ENCODE measurements at regions not wholly inside any gene's neighbourhood (a gene's known extent, or its start where the extent isn't known, plus 50 kb on each side); places are given as distances from the start of the nearest gene placed in this dataset.

DNA sequence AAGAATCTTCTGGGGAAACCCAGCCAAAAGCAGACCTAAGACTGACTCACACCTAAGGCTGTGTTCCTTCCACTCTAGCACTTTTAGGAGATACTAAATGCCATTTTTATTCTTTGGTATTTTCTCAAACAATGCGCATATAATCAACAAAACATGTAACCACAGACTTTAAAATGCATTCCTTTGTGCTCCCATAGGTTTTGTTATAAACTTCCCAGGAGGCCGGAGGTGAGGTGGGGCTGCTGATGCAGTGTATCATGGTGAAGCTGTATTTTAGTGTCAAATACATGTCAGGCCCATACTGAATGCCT lies 155.2 kb downstream of the BTBD3 start:
- Histone ChIP-seq H3K9me3 (ENCODE audit: control insufficient read depth, low read depth, low read length) (no peaks in the 10 kb centered on the region), H3K4me2 (ENCODE audit: control insufficient read depth, extremely low read depth, insufficient read depth, low read depth, low read length) (no peak overlapping the region), H3K36me3 (ENCODE audit: control insufficient read depth in 2 of 2, extremely low read depth in 1 of 2, insufficient read depth in 2 of 2, low read length in 2 of 2) (no peaks in the 10 kb centered on the region), H3K4me1 (ENCODE audit: control insufficient read depth, extremely low read depth, insufficient read depth, low read length) (no peaks in the 10 kb centered on the region), H4K20me1 (ENCODE audit: control insufficient read depth, extremely low read depth, insufficient read depth, low read length) (no peaks in the 10 kb centered on the region), H2AFZ (ENCODE audit: control insufficient read depth, low read length) (no peak overlapping the region), H3K4me3 (ENCODE audit: control insufficient read depth in 2 of 3, extremely low read depth in 1 of 3, insufficient read depth in 2 of 3, low read depth in 1 of 3, low read length in 3 of 3) (no peak overlapping the region), H3K79me2 (ENCODE audit: control insufficient read depth, insufficient read depth, low read length) (no peaks in the 10 kb centered on the region), H3K9me1 (ENCODE audit: control insufficient read depth, extremely low read depth, insufficient read depth, low read length) (no peaks in the 10 kb centered on the region), H3K27me3 (ENCODE audit: control insufficient read depth, extremely low read depth, insufficient read depth, low read length) (no peaks in the 10 kb centered on the region), H3K27ac (ENCODE audit: control insufficient read depth, insufficient read depth, low read length) (no peak overlapping the region), H3K9ac (ENCODE audit: control insufficient read depth, extremely low read depth, insufficient read depth, low read length) (no peak overlapping the region)
- dilution Hi-C loops (cut with MboI; ENCODE audit: extremely low pct_ligation_motif_present, low sequenced_read_pairs), result no loop called here
- FAIRE-seq, result no peak
- no peak for TF ChIP-seq EZH2 (IDR thresholded peaks at IDR 0.05; ENCODE audit: low read length)
- TF ChIP-seq, protein P1, sequence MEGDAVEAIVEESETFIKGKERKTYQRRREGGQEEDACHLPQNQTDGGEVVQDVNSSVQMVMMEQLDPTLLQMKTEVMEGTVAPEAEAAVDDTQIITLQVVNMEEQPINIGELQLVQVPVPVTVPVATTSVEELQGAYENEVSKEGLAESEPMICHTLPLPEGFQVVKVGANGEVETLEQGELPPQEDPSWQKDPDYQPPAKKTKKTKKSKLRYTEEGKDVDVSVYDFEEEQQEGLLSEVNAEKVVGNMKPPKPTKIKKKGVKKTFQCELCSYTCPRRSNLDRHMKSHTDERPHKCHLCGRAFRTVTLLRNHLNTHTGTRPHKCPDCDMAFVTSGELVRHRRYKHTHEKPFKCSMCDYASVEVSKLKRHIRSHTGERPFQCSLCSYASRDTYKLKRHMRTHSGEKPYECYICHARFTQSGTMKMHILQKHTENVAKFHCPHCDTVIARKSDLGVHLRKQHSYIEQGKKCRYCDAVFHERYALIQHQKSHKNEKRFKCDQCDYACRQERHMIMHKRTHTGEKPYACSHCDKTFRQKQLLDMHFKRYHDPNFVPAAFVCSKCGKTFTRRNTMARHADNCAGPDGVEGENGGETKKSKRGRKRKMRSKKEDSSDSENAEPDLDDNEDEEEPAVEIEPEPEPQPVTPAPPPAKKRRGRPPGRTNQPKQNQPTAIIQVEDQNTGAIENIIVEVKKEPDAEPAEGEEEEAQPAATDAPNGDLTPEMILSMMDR (optimal IDR thresholded peaks at IDR 0.05 in 1 of 3, IDR thresholded peaks at IDR 0.05 in 1 of 3, conservative IDR thresholded peaks at IDR 0.05 in 1 of 3; ENCODE audit: extremely low read depth in 1 of 3, insufficient read depth in 2 of 3, low read length in 3 of 3), result no peak
- no peak for DNase-seq (ENCODE audit: low read depth, low spot score)

DNA sequence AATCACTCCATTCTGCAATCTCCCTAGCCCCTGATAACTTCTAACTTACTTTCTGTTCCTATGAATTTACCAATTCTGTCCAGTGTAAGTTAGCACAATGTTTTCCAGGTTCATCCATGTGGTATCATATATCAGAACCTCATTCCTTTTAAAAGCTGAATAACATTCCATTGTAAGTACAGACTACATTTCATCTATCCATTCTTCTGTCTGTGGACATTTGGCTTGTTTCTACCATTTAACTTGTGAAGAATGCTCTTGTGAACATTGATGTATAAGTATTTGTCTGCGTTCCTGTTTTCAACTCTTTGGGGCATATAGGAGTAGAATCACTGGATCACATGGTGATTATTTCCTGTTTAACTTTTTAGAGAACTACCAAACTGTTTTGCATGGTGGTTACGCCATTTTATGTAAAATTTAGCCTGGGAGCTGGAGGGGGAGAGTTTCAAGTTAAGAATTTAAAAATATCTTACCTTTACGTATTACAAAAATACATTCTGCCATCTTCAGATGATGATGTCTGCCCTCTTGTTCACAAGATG lies 156.5 kb downstream of the BTBD3 start:
- Histone ChIP-seq H2AFZ (ENCODE audit: control insufficient read depth, low read length) (no peak overlapping the region), H3K9me1 (ENCODE audit: control insufficient read depth, extremely low read depth, insufficient read depth, low read length) (no peaks in the 10 kb centered on the region), H3K9me3 (ENCODE audit: control insufficient read depth, low read depth, low read length) (no peaks in the 10 kb centered on the region), H3K36me3 (ENCODE audit: control insufficient read depth in 2 of 2, extremely low read depth in 1 of 2, insufficient read depth in 2 of 2, low read length in 2 of 2) (no peaks in the 10 kb centered on the region), H3K4me1 (ENCODE audit: control insufficient read depth, extremely low read depth, insufficient read depth, low read length) (no peaks in the 10 kb centered on the region), H3K9ac (ENCODE audit: control insufficient read depth, extremely low read depth, insufficient read depth, low read length) (no peak overlapping the region), H3K27me3 (ENCODE audit: control insufficient read depth, extremely low read depth, insufficient read depth, low read length) (no peaks in the 10 kb centered on the region), H4K20me1 (ENCODE audit: control insufficient read depth, extremely low read depth, insufficient read depth, low read length) (no peaks in the 10 kb centered on the region), H3K4me2 (ENCODE audit: control insufficient read depth, extremely low read depth, insufficient read depth, low read depth, low read length) (no peak overlapping the region), H3K79me2 (ENCODE audit: control insufficient read depth, insufficient read depth, low read length) (no peaks in the 10 kb centered on the region), H3K4me3 (ENCODE audit: control insufficient read depth in 2 of 3, extremely low read depth in 1 of 3, insufficient read depth in 2 of 3, low read depth in 1 of 3, low read length in 3 of 3) (no peak overlapping the region), H3K27ac (ENCODE audit: control insufficient read depth, insufficient read depth, low read length) (no peak overlapping the region)
- dilution Hi-C loops (cut with MboI; ENCODE audit: extremely low pct_ligation_motif_present, low sequenced_read_pairs), result no loop called here
- TF ChIP-seq EZH2 (IDR thresholded peaks at IDR 0.05; ENCODE audit: low read length), result no peak
- TF ChIP-seq, protein P1 (optimal IDR thresholded peaks at IDR 0.05 in 1 of 3, IDR thresholded peaks at IDR 0.05 in 1 of 3, conservative IDR thresholded peaks at IDR 0.05 in 1 of 3; ENCODE audit: extremely low read depth in 1 of 3, insufficient read depth in 2 of 3, low read length in 3 of 3), result no peak
- DNase-seq (ENCODE audit: low read depth, low spot score) (no peak), FAIRE-seq (no peak)
